ENCODE measurements at regions not wholly inside any gene's neighbourhood (a gene's known extent, or its start where the extent isn't known, plus 50 kb on each side); places are given as distances from the start of the nearest gene placed in this dataset.

- no peak for TF ChIP-seq CTCF (IDR thresholded peaks at IDR 0.05)
- TF ChIP-seq POLR2A (IDR thresholded peaks at IDR 0.05), result no peak
- TF ChIP-seq EP300 (IDR thresholded peaks at IDR 0.05), result no peak
Measured at GRCh38 chr1:29960876-29961275, 724.6 kb downstream of the PTPRU start.

Measured in ovary (tissue), 3 donors.